ENCODE measurements at regions not wholly inside any gene's neighbourhood (a gene's known extent, or its start where the extent isn't known, plus 50 kb on each side); places are given as distances from the start of the nearest gene placed in this dataset.

- Mint-ChIP-seq H3K27me3 (no peaks in the 10 kb centered on the region), H3K4me3 (no peak overlapping the region)
These were observed 499.5 kb upstream of the CHAC2 start for GRCh38 chr2:53268086-53268485.

GRCh38 chr2:53265544-53266299 lies 501.9 kb upstream of the CHAC2 start:
- no peak overlapping the region for H3K27ac Mint-ChIP-seq
- H3K4me3 Mint-ChIP-seq, result no peak overlapping the region
- no peaks in the 10 kb centered on the region for H3K4me1 Mint-ChIP-seq
- no peak for DNase-seq
- no peaks in the 10 kb centered on the region for H3K9me3 Mint-ChIP-seq
- no peaks in the 10 kb centered on the region for H3K27me3 Mint-ChIP-seq
- no peaks in the 10 kb centered on the region for H3K36me3 Mint-ChIP-seq

More at GRCh38 chr2:53268086-53268485, 499.5 kb upstream of the CHAC2 start:
- H3K36me3 Mint-ChIP-seq, result no peaks in the 10 kb centered on the region
- no peaks in the 10 kb centered on the region for H3K4me1 Mint-ChIP-seq
- no peak overlapping the region for H3K27ac Mint-ChIP-seq
- no peaks in the 10 kb centered on the region for H3K9me3 Mint-ChIP-seq
- DNase-seq, result no peak

- no peak overlapping the region for H3K27ac Mint-ChIP-seq
- no peak for DNase-seq
- no peaks in the 10 kb centered on the region for H3K27me3 Mint-ChIP-seq
- no peaks in the 10 kb centered on the region for H3K4me1 Mint-ChIP-seq
- no peaks in the 10 kb centered on the region for H3K36me3 Mint-ChIP-seq
- no peak overlapping the region for H3K4me3 Mint-ChIP-seq
- peaks cover 4% of the 10 kb centered on the region for H3K9me3 Mint-ChIP-seq
These were observed 507.0 kb upstream of the CHAC2 start for GRCh38 chr2:53260568-53260967.

GRCh38 chr2:53259395-53260009 lies 508.1 kb upstream of the CHAC2 start:
- Mint-ChIP-seq H3K36me3 (no peaks in the 10 kb centered on the region), H3K4me3 (no peak overlapping the region), H3K9me3 (peaks cover 4% of the 10 kb centered on the region), H3K27ac (no peak overlapping the region), H3K27me3 (no peaks in the 10 kb centered on the region), H3K4me1 (no peaks in the 10 kb centered on the region)
- DNase-seq, result no peak

GRCh38 chr2:53257287-53257686 lies 510.3 kb upstream of the CHAC2 start:
- no peak overlapping the region for H3K27ac Mint-ChIP-seq
- H3K36me3 Mint-ChIP-seq, result no peaks in the 10 kb centered on the region
- no peak overlapping the region for H3K4me3 Mint-ChIP-seq
- H3K27me3 Mint-ChIP-seq, result no peaks in the 10 kb centered on the region
- no peaks in the 10 kb centered on the region for H3K4me1 Mint-ChIP-seq
- DNase-seq, result no peak
- peaks cover 4% of the 10 kb centered on the region for H3K9me3 Mint-ChIP-seq

- H3K9me3 Mint-ChIP-seq, result no peaks in the 10 kb centered on the region
- no peaks in the 10 kb centered on the region for H3K36me3 Mint-ChIP-seq
- no peak for DNase-seq
- no peak overlapping the region for H3K27ac Mint-ChIP-seq
- no peak overlapping the region for H3K4me3 Mint-ChIP-seq
- H3K4me1 Mint-ChIP-seq, result no peaks in the 10 kb centered on the region
- no peaks in the 10 kb centered on the region for H3K27me3 Mint-ChIP-seq
These were observed 514.4 kb upstream of the CHAC2 start for GRCh38 chr2:53253244-53253643.

GRCh38 chr2:53252115-53252514 lies 515.5 kb upstream of the CHAC2 start:
- no peak overlapping the region for H3K4me3 Mint-ChIP-seq

GRCh38 chr2:53247956-53248735 lies 519.5 kb upstream of the CHAC2 start:
- Mint-ChIP-seq H3K36me3 (no peaks in the 10 kb centered on the region), H3K27me3 (no peaks in the 10 kb centered on the region), H3K9me3 (no peaks in the 10 kb centered on the region), H3K4me1 (no peaks in the 10 kb centered on the region), H3K27ac (no peak overlapping the region), H3K4me3 (no peak overlapping the region)
- no peak for DNase-seq

More at GRCh38 chr2:53252115-53252514, 515.5 kb upstream of the CHAC2 start:
- no peak for DNase-seq
- no peaks in the 10 kb centered on the region for H3K9me3 Mint-ChIP-seq
- no peaks in the 10 kb centered on the region for H3K4me1 Mint-ChIP-seq
- H3K27me3 Mint-ChIP-seq, result no peaks in the 10 kb centered on the region
- no peak overlapping the region for H3K27ac Mint-ChIP-seq
- H3K36me3 Mint-ChIP-seq, result no peaks in the 10 kb centered on the region

GRCh38 chr2:53243430-53243829 lies 524.2 kb upstream of the CHAC2 start:
- H3K9me3 Mint-ChIP-seq, result no peaks in the 10 kb centered on the region
- no peak overlapping the region for H3K4me3 Mint-ChIP-seq
- no peak for DNase-seq
- no peaks in the 10 kb centered on the region for H3K27me3 Mint-ChIP-seq
- no peak overlapping the region for H3K27ac Mint-ChIP-seq
- H3K36me3 Mint-ChIP-seq, result no peaks in the 10 kb centered on the region
- H3K4me1 Mint-ChIP-seq, result no peaks in the 10 kb centered on the region

GRCh38 chr2:53242090-53242489 lies 525.5 kb upstream of the CHAC2 start:
- Mint-ChIP-seq H3K9me3 (no peaks in the 10 kb centered on the region), H3K4me3 (no peak overlapping the region), H3K27ac (no peak overlapping the region), H3K36me3 (no peaks in the 10 kb centered on the region), H3K27me3 (no peaks in the 10 kb centered on the region), H3K4me1 (no peaks in the 10 kb centered on the region)
- no peak for DNase-seq

- Mint-ChIP-seq H3K4me1 (no peaks in the 10 kb centered on the region), H3K4me3 (no peak overlapping the region), H3K27me3 (peaks cover 3% of the 10 kb centered on the region), H3K27ac (no peak overlapping the region), H3K9me3 (peaks cover 2% of the 10 kb centered on the region), H3K36me3 (no peaks in the 10 kb centered on the region)
- DNase-seq, result no peak
These were observed 531.6 kb upstream of the CHAC2 start for GRCh38 chr2:53235836-53236582.

GRCh38 chr2:53234548-53234903 lies 533.1 kb upstream of the CHAC2 start:
- H3K4me3 Mint-ChIP-seq, result no peak overlapping the region
- no peak for DNase-seq
- H3K4me1 Mint-ChIP-seq, result no peaks in the 10 kb centered on the region
- H3K9me3 Mint-ChIP-seq, result peaks cover 2% of the 10 kb centered on the region
- peaks cover 3% of the 10 kb centered on the region for H3K27me3 Mint-ChIP-seq
- H3K36me3 Mint-ChIP-seq, result no peaks in the 10 kb centered on the region
- no peak overlapping the region for H3K27ac Mint-ChIP-seq

- H3K27ac Mint-ChIP-seq, result no peak overlapping the region
- H3K27me3 Mint-ChIP-seq, result peaks cover 3% of the 10 kb centered on the region
- H3K4me3 Mint-ChIP-seq, result no peak overlapping the region
- H3K9me3 Mint-ChIP-seq, result peaks cover 2% of the 10 kb centered on the region
- DNase-seq, result no peak
- no peaks in the 10 kb centered on the region for H3K36me3 Mint-ChIP-seq
- no peaks in the 10 kb centered on the region for H3K4me1 Mint-ChIP-seq
These were observed 533.7 kb upstream of the CHAC2 start for GRCh38 chr2:53233759-53234547.

GRCh38 chr2:53231908-53232307 lies 535.7 kb upstream of the CHAC2 start:
- no peak for DNase-seq
- no peaks in the 10 kb centered on the region for H3K36me3 Mint-ChIP-seq
- H3K9me3 Mint-ChIP-seq, result peaks cover 2% of the 10 kb centered on the region
- H3K4me1 Mint-ChIP-seq, result no peaks in the 10 kb centered on the region
- H3K27ac Mint-ChIP-seq, result no peak overlapping the region
- H3K27me3 Mint-ChIP-seq, result peaks cover 3% of the 10 kb centered on the region
- no peak overlapping the region for H3K4me3 Mint-ChIP-seq

All from activated naive CD8-positive, alpha-beta T cell treated with anti-CD3 and anti-CD28 coated beads for 36 hours (primary cell).